ENCODE measurements at regions not wholly inside any gene's neighbourhood (a gene's known extent, or its start where the extent isn't known, plus 50 kb on each side); places are given as distances from the start of the nearest gene placed in this dataset.

- Mint-ChIP-seq H3K27me3 (no peaks in the 10 kb centered on the region), H3K4me3 (no peak overlapping the region), H3K27ac (no peak overlapping the region), H3K36me3 (ENCODE audit: low read depth) (no peaks in the 10 kb centered on the region), H3K9me3 (peaks cover 8% of the 10 kb centered on the region), H3K4me1 (ENCODE audit: low read depth) (no peaks in the 10 kb centered on the region)
- DNase-seq (no peak), ATAC-seq (ENCODE audit: poor library complexity) (no peak)
- H3K4me1 ChIP-seq (ENCODE audit: insufficient read depth, low read length): no peaks in the 10 kb centered on the region
- H3K27me3 ChIP-seq (ENCODE audit: control insufficient read depth in 1 of 2, insufficient read depth in 2 of 2, low read length in 2 of 2): no peaks in the 10 kb centered on the region
- H3K9me3 ChIP-seq (ENCODE audit: control insufficient read depth in 1 of 2, insufficient read depth in 1 of 2, low read length in 2 of 2): no peaks in the 10 kb centered on the region
- H3K4me3 ChIP-seq (ENCODE audit: low read length): no peak overlapping the region
- no peaks in the 10 kb centered on the region for H3K36me3 ChIP-seq (ENCODE audit: insufficient read depth, low read length)
- ChIA-PET POLR2A (no interaction called here), CTCF (no interaction called here)
- H3K27ac ChIP-seq (ENCODE audit: low read depth in 1 of 2, low read length in 2 of 2): no peak overlapping the region
- intact Hi-C loops (cut with DNase I, micrococcal nuclease): no loop called here
- no peak for TF ChIP-seq CTCF (IDR thresholded peaks at IDR 0.05)
Measured at GRCh38 chr7:125530553-125530952, 600.9 kb upstream of the POT1 start.

- no peaks in the 10 kb centered on the region for H3K4me1 Mint-ChIP-seq (ENCODE audit: low read depth)
- no peak for DNase-seq
- Histone ChIP-seq H3K27me3 (ENCODE audit: control insufficient read depth in 1 of 2, insufficient read depth in 2 of 2, low read length in 2 of 2) (no peaks in the 10 kb centered on the region), H3K36me3 (ENCODE audit: insufficient read depth, low read length) (no peaks in the 10 kb centered on the region), H3K27ac (ENCODE audit: low read depth in 1 of 2, low read length in 2 of 2) (no peak overlapping the region), H3K9me3 (ENCODE audit: control insufficient read depth in 1 of 2, insufficient read depth in 1 of 2, low read length in 2 of 2) (no peaks in the 10 kb centered on the region), H3K4me1 (ENCODE audit: insufficient read depth, low read length) (no peaks in the 10 kb centered on the region), H3K4me3 (ENCODE audit: low read length) (no peak overlapping the region)
- H3K36me3 Mint-ChIP-seq (ENCODE audit: low read depth): no peaks in the 10 kb centered on the region
- H3K27me3 Mint-ChIP-seq: no peaks in the 10 kb centered on the region
- POLR2A ChIA-PET: no interaction called here
- CTCF ChIA-PET: no interaction called here
- intact Hi-C loops (cut with DNase I, micrococcal nuclease): no loop called here
- peaks cover 2% of the 10 kb centered on the region for H3K9me3 Mint-ChIP-seq
- ATAC-seq (ENCODE audit: poor library complexity): no peak
- H3K4me3 Mint-ChIP-seq: no peak overlapping the region
- no peak for TF ChIP-seq CTCF (IDR thresholded peaks at IDR 0.05)
- H3K27ac Mint-ChIP-seq: no peak overlapping the region
Measured at GRCh38 chr7:125529249-125529648, 599.6 kb upstream of the POT1 start.

- no peaks in the 10 kb centered on the region for H3K9me3 ChIP-seq (ENCODE audit: control insufficient read depth in 1 of 2, insufficient read depth in 1 of 2, low read length in 2 of 2)
- H3K27ac ChIP-seq (ENCODE audit: low read depth in 1 of 2, low read length in 2 of 2): no peak overlapping the region
- Mint-ChIP-seq H3K36me3 (ENCODE audit: low read depth) (no peaks in the 10 kb centered on the region), H3K4me1 (ENCODE audit: low read depth) (no peaks in the 10 kb centered on the region), H3K27me3 (no peaks in the 10 kb centered on the region), H3K27ac (no peak overlapping the region), H3K4me3 (no peak overlapping the region), H3K9me3 (peaks cover 7% of the 10 kb centered on the region)
- H3K4me3 ChIP-seq (ENCODE audit: low read length): no peak overlapping the region
- DNase-seq: no peak
- ChIA-PET CTCF (no interaction called here), POLR2A (no interaction called here)
- no peak for TF ChIP-seq CTCF (IDR thresholded peaks at IDR 0.05)
- H3K4me1 ChIP-seq (ENCODE audit: insufficient read depth, low read length): no peaks in the 10 kb centered on the region
- H3K27me3 ChIP-seq (ENCODE audit: control insufficient read depth in 1 of 2, insufficient read depth in 2 of 2, low read length in 2 of 2): no peaks in the 10 kb centered on the region
- intact Hi-C loops (cut with DNase I, micrococcal nuclease): no loop called here
- no peaks in the 10 kb centered on the region for H3K36me3 ChIP-seq (ENCODE audit: insufficient read depth, low read length)
- ATAC-seq (ENCODE audit: poor library complexity): no peak
Measured at GRCh38 chr7:125526958-125527357, 597.3 kb upstream of the POT1 start.

Measured in CD4-positive, alpha-beta T cell (primary cell).